Endodermal cell (in vitro differentiated cells): ENCODE measurements at regions not wholly inside any gene's neighbourhood (a gene's known extent, or its start where the extent isn't known, plus 50 kb on each side); places are given as distances from the start of the nearest gene placed in this dataset.

Experiments used
- DNase-seq: peaks from one replicate; pipeline ENCODE4 v3.0.0-alpha.2; 2017
- H3K27ac ChIP-seq: 2 replicates; pipeline ENCODE4 v1.5.1; 2013; ENCODE audit warnings: mild to moderate bottlenecking, low read depth, low read length, moderate library complexity
- H3K27me3 ChIP-seq: 2 replicates; pipeline ENCODE4 v1.6.1; 2013; ENCODE audit warnings: mild to moderate bottlenecking, low read length, moderate library complexity; ENCODE audit not compliant: insufficient read depth, control insufficient read depth, poor library complexity, severe bottlenecking
- H3K36me3 ChIP-seq: 2 replicates; pipeline ENCODE4 v1.7.0; 2013; ENCODE audit warnings: mild to moderate bottlenecking, low read length, moderate library complexity; ENCODE audit not compliant: control insufficient read depth, insufficient read depth
- H3K4me1 ChIP-seq: one replicate; pipeline ENCODE4 v1.7.0; 2013; ENCODE audit warnings: low read length; ENCODE audit not compliant: control insufficient read depth, insufficient read depth
- H3K4me3 ChIP-seq: 2 replicates; pipeline ENCODE4 v1.5.1; 2013; ENCODE audit warnings: mild to moderate bottlenecking, low read length, moderate library complexity
- H3K9ac ChIP-seq: 2 replicates; pipeline ENCODE4 v1.6.1; 2013; ENCODE audit warnings: mild to moderate bottlenecking, low read length, moderate library complexity; ENCODE audit not compliant: poor library complexity, severe bottlenecking; ENCODE audit errors: extremely low read depth
- H3K9me3 ChIP-seq: 2 replicates; pipeline ENCODE4 v1.6.1; 2013; ENCODE audit warnings: mild to moderate bottlenecking, low read length, moderate library complexity; ENCODE audit not compliant: control insufficient read depth
- H3K27ac Mint-ChIP-seq: 2 replicates; pipeline ENCODE4 v1.8.0; 2020; ENCODE audit warnings: mixed read lengths
- H3K27me3 Mint-ChIP-seq: 2 replicates; pipeline ENCODE4 v1.8.0; 2021; ENCODE audit warnings: mild to moderate bottlenecking, mixed read lengths; ENCODE audit not compliant: insufficient read depth
- H3K36me3 Mint-ChIP-seq: 2 replicates; pipeline ENCODE4 v1.8.0; 2020; ENCODE audit warnings: low read depth, mixed read lengths
- H3K4me1 Mint-ChIP-seq: 2 replicates; pipeline ENCODE4 v1.8.0; 2020; ENCODE audit warnings: mixed read lengths
- H3K4me3 Mint-ChIP-seq: 2 replicates; pipeline ENCODE4 v1.8.0; 2020; ENCODE audit warnings: mild to moderate bottlenecking, moderate library complexity, mixed read lengths
- H3K9me3 Mint-ChIP-seq: 2 replicates; pipeline ENCODE4 v1.8.0; 2020; ENCODE audit warnings: mild to moderate bottlenecking, mixed read lengths
- WGBS, 2 experiments: methylation state at CpG; one replicate each; pipeline versions ENCODE4 v1.1.5 to v1.1.7; 2013; ENCODE audit warnings: missing lambda C conversion rate in 2 of 2, mixed read lengths in 1 of 2; ENCODE audit not compliant: insufficient coverage in 1 of 2, insufficient read length in 1 of 2; 5-methylcytosine and 5-hydroxymethylcytosine counted together
- TF ChIP-seq, protein P1 (sequence below): fragments of 200-600 bp; sonication (generic); conservative IDR thresholded peaks from 2 replicates; pipeline ENCODE4 v1.5.0; 2021; ENCODE audit warnings: antibody characterized with exemption, mild to moderate bottlenecking

DNA sequence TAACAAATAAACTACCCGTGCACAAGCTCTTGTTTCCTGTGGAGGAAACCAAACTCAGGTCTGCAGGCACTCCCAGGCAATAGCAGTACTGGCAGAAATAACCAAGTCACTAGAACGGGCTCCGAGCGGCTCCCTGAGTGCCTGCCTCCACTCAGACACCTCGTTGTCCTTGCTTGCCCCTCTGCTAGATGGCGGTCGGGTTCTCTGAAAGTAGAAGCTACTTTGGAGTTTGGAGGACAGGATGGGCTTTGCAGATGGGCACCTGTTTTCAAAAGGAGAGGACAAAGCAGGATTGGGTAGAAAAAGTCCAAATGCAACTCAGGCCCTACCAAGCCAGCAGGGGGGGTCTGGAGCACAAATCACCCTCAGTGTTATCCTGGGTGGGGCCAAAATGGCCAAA is 136.4 kb downstream of the LRRC30 start:
- H3K36me3 Mint-ChIP-seq: no peaks in the 10 kb centered on the region
- H3K9me3 ChIP-seq: peaks cover under 1% of the 10 kb centered on the region
- H3K4me3 Mint-ChIP-seq: no peak overlapping the region

DNA sequence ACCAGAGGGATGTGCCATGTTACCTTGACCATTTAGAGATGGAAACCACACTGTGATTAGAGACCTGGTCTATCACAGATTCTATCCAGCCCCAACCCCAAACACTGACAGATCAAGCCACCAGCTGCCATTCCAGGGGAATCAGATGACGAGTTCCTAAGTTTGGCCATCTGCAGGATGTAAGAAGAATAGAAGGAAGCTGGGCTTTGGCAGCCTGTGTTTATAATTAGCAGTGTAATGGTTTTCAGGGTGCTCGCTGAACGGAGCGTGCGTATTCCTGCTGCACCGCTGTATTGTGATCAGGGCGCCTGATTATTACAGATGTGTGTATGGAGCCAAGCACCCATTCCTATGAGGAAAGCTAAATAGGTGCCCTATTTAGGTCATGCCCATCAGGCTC is 138.1 kb downstream of the LRRC30 start:
- H3K27ac ChIP-seq: no peak overlapping the region
- no peak overlapping the region for H3K4me3 ChIP-seq
- no peak overlapping the region for H3K9ac ChIP-seq
- WGBS, 2 experiments: 91 to 98% methylated on average over 6 to 7 of the region's 7 CpGs
- Mint-ChIP-seq H3K27ac (no peak overlapping the region), H3K9me3 (peaks cover 8% of the 10 kb centered on the region), H3K4me3 (no peak overlapping the region), H3K4me1 (peaks cover 8% of the 10 kb centered on the region), H3K36me3 (no peaks in the 10 kb centered on the region), H3K27me3 (no peaks in the 10 kb centered on the region)
- no peaks in the 10 kb centered on the region for H3K36me3 ChIP-seq
- H3K9me3 ChIP-seq: no peaks in the 10 kb centered on the region
- H3K4me1 ChIP-seq: no peaks in the 10 kb centered on the region
- DNase-seq: no peak
- TF ChIP-seq, protein P1, sequence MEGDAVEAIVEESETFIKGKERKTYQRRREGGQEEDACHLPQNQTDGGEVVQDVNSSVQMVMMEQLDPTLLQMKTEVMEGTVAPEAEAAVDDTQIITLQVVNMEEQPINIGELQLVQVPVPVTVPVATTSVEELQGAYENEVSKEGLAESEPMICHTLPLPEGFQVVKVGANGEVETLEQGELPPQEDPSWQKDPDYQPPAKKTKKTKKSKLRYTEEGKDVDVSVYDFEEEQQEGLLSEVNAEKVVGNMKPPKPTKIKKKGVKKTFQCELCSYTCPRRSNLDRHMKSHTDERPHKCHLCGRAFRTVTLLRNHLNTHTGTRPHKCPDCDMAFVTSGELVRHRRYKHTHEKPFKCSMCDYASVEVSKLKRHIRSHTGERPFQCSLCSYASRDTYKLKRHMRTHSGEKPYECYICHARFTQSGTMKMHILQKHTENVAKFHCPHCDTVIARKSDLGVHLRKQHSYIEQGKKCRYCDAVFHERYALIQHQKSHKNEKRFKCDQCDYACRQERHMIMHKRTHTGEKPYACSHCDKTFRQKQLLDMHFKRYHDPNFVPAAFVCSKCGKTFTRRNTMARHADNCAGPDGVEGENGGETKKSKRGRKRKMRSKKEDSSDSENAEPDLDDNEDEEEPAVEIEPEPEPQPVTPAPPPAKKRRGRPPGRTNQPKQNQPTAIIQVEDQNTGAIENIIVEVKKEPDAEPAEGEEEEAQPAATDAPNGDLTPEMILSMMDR: peak; percentile 27
- H3K27me3 ChIP-seq: no peaks in the 10 kb centered on the region

More for the DNA sequence above, 136.4 kb downstream of the LRRC30 start:
- Histone ChIP-seq H3K27ac (no peak overlapping the region), H3K9ac (no peak overlapping the region), H3K27me3 (no peaks in the 10 kb centered on the region), H3K4me3 (no peak overlapping the region), H3K36me3 (no peaks in the 10 kb centered on the region), H3K4me1 (no peaks in the 10 kb centered on the region)
- no peaks in the 10 kb centered on the region for H3K27me3 Mint-ChIP-seq
- peaks cover 8% of the 10 kb centered on the region for H3K9me3 Mint-ChIP-seq
- peaks cover 8% of the 10 kb centered on the region for H3K4me1 Mint-ChIP-seq
- peak; percentile 72 for DNase-seq
- TF ChIP-seq, protein P1: peak; percentile 54
- no peak overlapping the region for H3K27ac Mint-ChIP-seq
- 79 to 100% methylated on average over 4 to 7 of the region's 7 CpGs for WGBS, 2 experiments

DNA sequence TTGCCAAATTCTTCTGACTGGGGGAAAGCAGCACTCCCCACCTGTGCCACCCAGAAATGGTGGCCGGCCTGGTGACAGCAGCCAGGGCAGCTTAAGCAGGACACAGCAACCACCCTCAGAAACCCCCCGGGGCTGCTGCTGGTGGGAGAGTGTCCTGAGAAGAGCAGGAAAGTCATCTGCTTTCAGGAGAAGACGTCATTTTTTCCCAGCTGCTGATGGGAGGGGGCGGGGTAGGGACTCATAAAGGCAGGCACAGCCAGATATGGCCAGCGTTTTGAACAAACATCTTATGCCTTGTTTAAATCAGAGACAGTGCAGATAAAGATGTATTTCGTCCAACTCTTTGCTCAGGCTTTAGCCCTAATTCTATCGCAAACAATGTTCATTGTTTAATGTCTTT is 139.5 kb downstream of the LRRC30 start:
- Mint-ChIP-seq H3K27ac (no peak overlapping the region), H3K4me3 (no peak overlapping the region), H3K9me3 (peaks cover under 1% of the 10 kb centered on the region), H3K36me3 (no peaks in the 10 kb centered on the region), H3K4me1 (peaks cover 8% of the 10 kb centered on the region), H3K27me3 (no peaks in the 10 kb centered on the region)
- no peak overlapping the region for H3K9ac ChIP-seq
- no peak overlapping the region for H3K4me3 ChIP-seq
- DNase-seq: no peak
- no peaks in the 10 kb centered on the region for H3K36me3 ChIP-seq
- TF ChIP-seq, protein P1: no peak
- no peaks in the 10 kb centered on the region for H3K9me3 ChIP-seq
- H3K27ac ChIP-seq: no peak overlapping the region
- WGBS, 2 experiments: 89 to 97% methylated on average over 6 to 7 of the region's 7 CpGs
- no peaks in the 10 kb centered on the region for H3K27me3 ChIP-seq
- no peaks in the 10 kb centered on the region for H3K4me1 ChIP-seq
